Upper lobe of left lung (tissue), 4 donors: ENCODE measurements at regions not wholly inside any gene's neighbourhood (a gene's known extent, or its start where the extent isn't known, plus 50 kb on each side); places are given as distances from the start of the nearest gene placed in this dataset.

ENCODE experiments used
- POLR2A ChIP-seq, 4 donors: fragments of 450-650 bp; IDR thresholded peaks; one replicate each; pipeline ENCODE4 v1.5.1; 2016 to 2017; ENCODE audit warnings: antibody characterized with exemption in 4 of 4, mild to moderate bottlenecking in 2 of 4
- POLR2AphosphoS5 ChIP-seq, 2 donors: sonication (generic); formaldehyde crosslinking; IDR thresholded peaks; one replicate each; pipeline ENCODE4 v1.5.1; 2017; ENCODE audit warnings: antibody characterized with exemption in 2 of 2

DNA sequence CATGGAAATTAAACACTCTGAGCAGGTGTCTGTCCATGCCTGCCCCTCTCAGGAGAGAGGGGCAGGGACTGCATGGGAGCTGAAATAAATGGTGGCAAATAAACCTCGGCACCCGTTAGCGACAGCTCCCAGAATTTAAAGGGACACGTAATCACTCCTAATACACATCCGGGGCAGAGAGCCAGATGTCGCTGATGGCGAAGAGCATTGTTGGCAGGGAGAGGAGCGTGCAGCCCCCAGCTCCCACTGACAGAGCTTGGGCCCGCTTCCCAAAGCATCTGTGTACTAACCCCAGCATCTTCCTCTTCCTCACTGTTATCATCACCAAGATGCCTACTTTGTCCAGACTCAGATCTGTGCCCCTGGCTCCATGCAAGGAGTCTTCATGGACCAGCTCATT lies 85.8 kb downstream of the IRX5 start:
- TF ChIP-seq POLR2A (IDR thresholded peaks at IDR 0.05) (no peak), POLR2AphosphoS5 (IDR thresholded peaks at IDR 0.05) (no peak)
